Dermis microvascular lymphatic vessel endothelial cell (primary cell): ENCODE measurements at regions not wholly inside any gene's neighbourhood (a gene's known extent, or its start where the extent isn't known, plus 50 kb on each side); places are given as distances from the start of the nearest gene placed in this dataset.
A peak's percentile ranks its signal among the peaks of the same experiment; 100 is the strongest.
"Not testable (repeated sequence)": the region's sequence is repeated elsewhere in the genome, so short reads cannot be mapped to it uniquely, and the experiment has no call there.

ENCODE experiments used
- DNase-seq, 2 donors: peaks; one replicate each; pipeline versions ENCODE4 v3.0.0 to v3.0.0-alpha.2; 2010; ENCODE audit warnings: low read depth in 2 of 2

GRCh38 chr10:53537508-53537907 is 764.9 kb upstream of the MBL2 start:
- peak in 1 of 2 donors; percentile 33 for DNase-seq

GRCh38 chr10:53536322-53536721 is 763.7 kb upstream of the MBL2 start:
- DNase-seq: no peak

- DNase-seq: no peak
These were observed 761.8 kb upstream of the MBL2 start for GRCh38 chr10:53534428-53534827.

GRCh38 chr10:53528974-53529373 is 756.4 kb upstream of the MBL2 start:
- DNase-seq: no peak

GRCh38 chr10:53521046-53521445 is 748.5 kb upstream of the MBL2 start:
- DNase-seq: no peak

- DNase-seq: no peak
These were observed 735.6 kb upstream of the MBL2 start for GRCh38 chr10:53508197-53508596.

GRCh38 chr10:53504492-53504891 is 731.9 kb upstream of the MBL2 start:
- DNase-seq: not testable (repeated sequence)

GRCh38 chr10:53491774-53492173 is 719.2 kb upstream of the MBL2 start:
- DNase-seq: no peak

GRCh38 chr10:53490553-53490952 is 718.0 kb upstream of the MBL2 start:
- no peak for DNase-seq

- DNase-seq: no peak
These were observed 717.0 kb upstream of the MBL2 start for GRCh38 chr10:53489335-53490182.

- no peak for DNase-seq
These were observed 714.7 kb upstream of the MBL2 start for GRCh38 chr10:53487019-53487983.

- not testable (repeated sequence) for DNase-seq
These were observed 712.8 kb upstream of the MBL2 start for GRCh38 chr10:53485422-53485821.

GRCh38 chr10:53479365-53479764 is 706.8 kb upstream of the MBL2 start:
- no peak for DNase-seq

GRCh38 chr10:53477313-53477675 is 704.7 kb upstream of the MBL2 start:
- no peak for DNase-seq

- no peak for DNase-seq
These were observed 704.2 kb upstream of the MBL2 start for GRCh38 chr10:53476650-53477312.

GRCh38 chr10:53469383-53469782 is 696.8 kb upstream of the MBL2 start:
- no peak for DNase-seq

- no peak for DNase-seq
These were observed 691.0 kb upstream of the MBL2 start for GRCh38 chr10:53463539-53463938.

- DNase-seq: no peak
These were observed 685.4 kb upstream of the MBL2 start for GRCh38 chr10:53458007-53458406.

GRCh38 chr10:53453196-53453595 is 680.6 kb upstream of the MBL2 start:
- no peak for DNase-seq

- no peak for DNase-seq
These were observed 675.0 kb upstream of the MBL2 start for GRCh38 chr10:53447576-53447975.

GRCh38 chr10:53441843-53442242 is 669.3 kb upstream of the MBL2 start:
- DNase-seq: no peak

GRCh38 chr10:53440601-53441000 is 668.0 kb upstream of the MBL2 start:
- no peak for DNase-seq
